ENCODE measurements at regions not wholly inside any gene's neighbourhood (a gene's known extent, or its start where the extent isn't known, plus 50 kb on each side); places are given as distances from the start of the nearest gene placed in this dataset.

DNA sequence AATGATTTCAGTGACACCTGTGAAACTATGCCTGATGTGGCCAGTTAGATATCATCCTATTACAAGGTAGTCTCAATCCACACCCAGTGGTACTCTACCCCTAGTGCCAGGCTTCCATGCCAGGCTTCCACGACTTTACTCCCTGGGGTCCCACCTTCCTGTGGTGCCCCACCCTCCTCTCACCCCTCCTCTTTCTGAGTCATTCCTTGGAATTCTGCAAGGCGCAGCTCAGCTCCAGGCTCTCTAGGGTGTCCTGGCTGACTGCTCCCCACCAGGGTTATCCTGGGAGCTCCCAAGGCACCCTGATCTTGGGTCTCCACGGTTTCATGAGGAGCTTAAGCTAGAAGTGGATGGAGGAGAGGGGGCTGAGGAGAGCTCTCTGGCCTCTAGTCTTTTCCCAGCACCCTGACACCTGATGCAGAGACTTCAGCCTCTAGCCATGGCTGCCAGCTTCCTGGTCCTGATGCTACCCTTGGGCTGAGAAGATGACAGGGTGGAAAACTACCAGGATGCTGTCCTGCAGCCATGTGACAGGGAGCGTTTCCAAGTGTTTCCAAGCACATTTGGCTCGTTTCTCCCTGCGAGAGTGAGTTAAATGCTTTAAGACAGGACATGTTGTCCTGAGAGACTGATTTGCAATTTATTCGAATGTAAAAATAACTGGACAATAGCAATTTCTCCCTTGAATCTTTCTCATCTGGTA lies 1461.2 kb downstream of the TBC1D22A start:
- no peak for DNase-seq (ENCODE audit: low read depth, low spot score)
- Histone ChIP-seq H3K27ac (ENCODE audit: low read length) (no peak overlapping the region), H3K36me3 (ENCODE audit: control insufficient read depth, insufficient read depth, low read length) (no peaks in the 10 kb centered on the region), H3K4me1 (ENCODE audit: control insufficient read depth, insufficient read depth, low read length) (no peaks in the 10 kb centered on the region), H3K4me3 (ENCODE audit: low read depth in 2 of 2, low read length in 2 of 2) (no peak overlapping the region), H3K9me3 (ENCODE audit: control insufficient read depth, insufficient read depth, low read depth, low read length) (no peaks in the 10 kb centered on the region), H3K27me3 (ENCODE audit: control insufficient read depth, insufficient read depth, low read length) (no peaks in the 10 kb centered on the region)
- ATAC-seq: no peak
- no peak for TF ChIP-seq TCF7L2 (IDR thresholded peaks at IDR 0.05; ENCODE audit: low read depth, low read length)
- TF ChIP-seq SIN3A (IDR thresholded peaks at IDR 0.05; ENCODE audit: borderline replicate concordance, insufficient read depth, low read depth, low read length): no peak
- TF ChIP-seq POLR2AphosphoS5 (IDR thresholded peaks at IDR 0.05; ENCODE audit: low read depth, low read length): no peak
- TF ChIP-seq, protein P1, sequence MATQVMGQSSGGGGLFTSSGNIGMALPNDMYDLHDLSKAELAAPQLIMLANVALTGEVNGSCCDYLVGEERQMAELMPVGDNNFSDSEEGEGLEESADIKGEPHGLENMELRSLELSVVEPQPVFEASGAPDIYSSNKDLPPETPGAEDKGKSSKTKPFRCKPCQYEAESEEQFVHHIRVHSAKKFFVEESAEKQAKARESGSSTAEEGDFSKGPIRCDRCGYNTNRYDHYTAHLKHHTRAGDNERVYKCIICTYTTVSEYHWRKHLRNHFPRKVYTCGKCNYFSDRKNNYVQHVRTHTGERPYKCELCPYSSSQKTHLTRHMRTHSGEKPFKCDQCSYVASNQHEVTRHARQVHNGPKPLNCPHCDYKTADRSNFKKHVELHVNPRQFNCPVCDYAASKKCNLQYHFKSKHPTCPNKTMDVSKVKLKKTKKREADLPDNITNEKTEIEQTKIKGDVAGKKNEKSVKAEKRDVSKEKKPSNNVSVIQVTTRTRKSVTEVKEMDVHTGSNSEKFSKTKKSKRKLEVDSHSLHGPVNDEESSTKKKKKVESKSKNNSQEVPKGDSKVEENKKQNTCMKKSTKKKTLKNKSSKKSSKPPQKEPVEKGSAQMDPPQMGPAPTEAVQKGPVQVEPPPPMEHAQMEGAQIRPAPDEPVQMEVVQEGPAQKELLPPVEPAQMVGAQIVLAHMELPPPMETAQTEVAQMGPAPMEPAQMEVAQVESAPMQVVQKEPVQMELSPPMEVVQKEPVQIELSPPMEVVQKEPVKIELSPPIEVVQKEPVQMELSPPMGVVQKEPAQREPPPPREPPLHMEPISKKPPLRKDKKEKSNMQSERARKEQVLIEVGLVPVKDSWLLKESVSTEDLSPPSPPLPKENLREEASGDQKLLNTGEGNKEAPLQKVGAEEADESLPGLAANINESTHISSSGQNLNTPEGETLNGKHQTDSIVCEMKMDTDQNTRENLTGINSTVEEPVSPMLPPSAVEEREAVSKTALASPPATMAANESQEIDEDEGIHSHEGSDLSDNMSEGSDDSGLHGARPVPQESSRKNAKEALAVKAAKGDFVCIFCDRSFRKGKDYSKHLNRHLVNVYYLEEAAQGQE (IDR thresholded peaks at IDR 0.05; ENCODE audit: insufficient read depth in 1 of 2, low read depth in 2 of 2, low read length in 1 of 2): no peak
- TF ChIP-seq, protein P2, sequence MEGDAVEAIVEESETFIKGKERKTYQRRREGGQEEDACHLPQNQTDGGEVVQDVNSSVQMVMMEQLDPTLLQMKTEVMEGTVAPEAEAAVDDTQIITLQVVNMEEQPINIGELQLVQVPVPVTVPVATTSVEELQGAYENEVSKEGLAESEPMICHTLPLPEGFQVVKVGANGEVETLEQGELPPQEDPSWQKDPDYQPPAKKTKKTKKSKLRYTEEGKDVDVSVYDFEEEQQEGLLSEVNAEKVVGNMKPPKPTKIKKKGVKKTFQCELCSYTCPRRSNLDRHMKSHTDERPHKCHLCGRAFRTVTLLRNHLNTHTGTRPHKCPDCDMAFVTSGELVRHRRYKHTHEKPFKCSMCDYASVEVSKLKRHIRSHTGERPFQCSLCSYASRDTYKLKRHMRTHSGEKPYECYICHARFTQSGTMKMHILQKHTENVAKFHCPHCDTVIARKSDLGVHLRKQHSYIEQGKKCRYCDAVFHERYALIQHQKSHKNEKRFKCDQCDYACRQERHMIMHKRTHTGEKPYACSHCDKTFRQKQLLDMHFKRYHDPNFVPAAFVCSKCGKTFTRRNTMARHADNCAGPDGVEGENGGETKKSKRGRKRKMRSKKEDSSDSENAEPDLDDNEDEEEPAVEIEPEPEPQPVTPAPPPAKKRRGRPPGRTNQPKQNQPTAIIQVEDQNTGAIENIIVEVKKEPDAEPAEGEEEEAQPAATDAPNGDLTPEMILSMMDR (IDR thresholded peaks at IDR 0.05): no peak
- CTCF ChIA-PET: no interaction called here
- POLR2A ChIA-PET: no interaction called here
- BruUV-seq (replicated peaks): no TSS peak
- intact Hi-C loops (cut with micrococcal nuclease; ENCODE audit: unreplicated experiment): no loop called here
- in situ Hi-C loops (cut with HindIII; ENCODE audit: low pct_unique_long_range_greater_than_20kb, low sequenced_read_pairs): no loop called here

DNA sequence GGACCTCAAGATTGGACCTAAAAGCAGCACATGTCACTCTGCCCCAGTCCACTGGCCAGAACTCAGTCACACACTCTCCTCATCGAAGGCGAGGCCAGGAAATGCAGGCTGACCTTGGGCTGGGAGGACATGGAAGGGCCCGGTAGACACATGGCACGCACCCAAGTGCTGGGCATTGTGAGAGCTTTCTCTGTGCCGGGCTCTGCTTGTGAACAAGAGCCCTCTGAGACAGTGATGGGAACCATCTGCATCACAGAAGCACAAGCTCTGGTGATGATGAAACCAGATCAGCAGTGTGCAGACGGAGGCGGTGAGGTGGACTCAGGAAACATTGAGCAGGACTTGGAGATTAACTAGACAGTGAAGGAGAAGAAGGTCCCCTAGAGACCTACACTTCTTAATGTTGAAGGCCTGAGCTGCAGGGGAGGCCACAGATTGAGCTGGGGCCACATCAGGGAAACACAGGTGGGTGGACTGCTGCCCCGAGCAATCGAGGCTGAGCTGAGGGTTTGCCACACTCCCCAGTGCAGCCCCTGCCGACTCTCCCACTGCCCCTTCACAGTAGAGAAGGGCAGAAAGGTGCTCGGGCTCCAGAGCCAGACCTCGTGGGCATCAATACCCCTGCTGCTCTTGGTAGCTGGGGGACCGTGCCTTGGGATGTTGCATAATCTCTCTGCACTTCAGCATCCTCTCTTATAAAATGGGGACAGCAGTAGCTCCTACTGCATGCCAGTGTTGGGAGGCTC lies 1460.5 kb downstream of the TBC1D22A start:
- Histone ChIP-seq H3K4me1 (ENCODE audit: control insufficient read depth, insufficient read depth, low read length) (no peaks in the 10 kb centered on the region), H3K4me3 (ENCODE audit: low read depth in 2 of 2, low read length in 2 of 2) (no peak overlapping the region), H3K9me3 (ENCODE audit: control insufficient read depth, insufficient read depth, low read depth, low read length) (no peaks in the 10 kb centered on the region), H3K27ac (ENCODE audit: low read length) (no peak overlapping the region), H3K27me3 (ENCODE audit: control insufficient read depth, insufficient read depth, low read length) (no peaks in the 10 kb centered on the region), H3K36me3 (ENCODE audit: control insufficient read depth, insufficient read depth, low read length) (no peaks in the 10 kb centered on the region)
- BruUV-seq (replicated peaks): no TSS peak
- intact Hi-C loops (cut with micrococcal nuclease; ENCODE audit: unreplicated experiment) (no loop called here), in situ Hi-C loops (cut with HindIII; ENCODE audit: low pct_unique_long_range_greater_than_20kb, low sequenced_read_pairs) (no loop called here)
- ATAC-seq: no peak
- CTCF ChIA-PET: no interaction called here
- TF ChIP-seq, protein P2 (IDR thresholded peaks at IDR 0.05): no peak
- TF ChIP-seq SIN3A (IDR thresholded peaks at IDR 0.05; ENCODE audit: borderline replicate concordance, insufficient read depth, low read depth, low read length) (no peak), TCF7L2 (IDR thresholded peaks at IDR 0.05; ENCODE audit: low read depth, low read length) (no peak)
- POLR2A ChIA-PET: no interaction called here
- no peak for DNase-seq (ENCODE audit: low read depth, low spot score)

Data from Panc1 (cell line).